ENCODE measurements at regions not wholly inside any gene's neighbourhood (a gene's known extent, or its start where the extent isn't known, plus 50 kb on each side); places are given as distances from the start of the nearest gene placed in this dataset.

GRCh38 chr10:112871021-112871420 is 79.0 kb upstream of the TCF7L2 start:
- no peak for DNase-seq
- 74% methylated on average over 1 of the region's 1 CpG; no CpG with 5 or more reads in 1 of the 2 donors for WGBS, 2 donors (ENCODE audit: low coverage in 1 of 2)
- Histone ChIP-seq H3K4me1 (peaks cover 0 to 3% (median under 1%) of the 10 kb centered on the region in 4 donors), H3K27me3 (no peaks in the 10 kb centered on the region), H3K9me3 (peaks cover 0 to 7% of the 10 kb centered on the region in 2 donors), H3K27ac (no peak overlapping the region), H3K4me3 (no peak overlapping the region), H3K36me3 (no peaks in the 10 kb centered on the region)
- in situ Hi-C loops (cut with MboI; ENCODE audit: low pct_ligation_motif_present in 1 of 4, low pct_unique_long_range_greater_than_20kb in 1 of 4, low sequenced_read_pairs in 3 of 4): no loop called here
- TF ChIP-seq POLR2A (IDR thresholded peaks at IDR 0.05) (no peak), EP300 (IDR thresholded peaks at IDR 0.05; ENCODE audit: low read depth) (no peak), POLR2AphosphoS5 (IDR thresholded peaks at IDR 0.05) (no peak)
- TF ChIP-seq, protein P1, sequence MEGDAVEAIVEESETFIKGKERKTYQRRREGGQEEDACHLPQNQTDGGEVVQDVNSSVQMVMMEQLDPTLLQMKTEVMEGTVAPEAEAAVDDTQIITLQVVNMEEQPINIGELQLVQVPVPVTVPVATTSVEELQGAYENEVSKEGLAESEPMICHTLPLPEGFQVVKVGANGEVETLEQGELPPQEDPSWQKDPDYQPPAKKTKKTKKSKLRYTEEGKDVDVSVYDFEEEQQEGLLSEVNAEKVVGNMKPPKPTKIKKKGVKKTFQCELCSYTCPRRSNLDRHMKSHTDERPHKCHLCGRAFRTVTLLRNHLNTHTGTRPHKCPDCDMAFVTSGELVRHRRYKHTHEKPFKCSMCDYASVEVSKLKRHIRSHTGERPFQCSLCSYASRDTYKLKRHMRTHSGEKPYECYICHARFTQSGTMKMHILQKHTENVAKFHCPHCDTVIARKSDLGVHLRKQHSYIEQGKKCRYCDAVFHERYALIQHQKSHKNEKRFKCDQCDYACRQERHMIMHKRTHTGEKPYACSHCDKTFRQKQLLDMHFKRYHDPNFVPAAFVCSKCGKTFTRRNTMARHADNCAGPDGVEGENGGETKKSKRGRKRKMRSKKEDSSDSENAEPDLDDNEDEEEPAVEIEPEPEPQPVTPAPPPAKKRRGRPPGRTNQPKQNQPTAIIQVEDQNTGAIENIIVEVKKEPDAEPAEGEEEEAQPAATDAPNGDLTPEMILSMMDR (IDR thresholded peaks at IDR 0.05): no peak
- intact Hi-C loops (cut with DNase I; ENCODE audit: low total_unique reads): no loop called here

GRCh38 chr10:112872728-112873127 is 77.3 kb upstream of the TCF7L2 start:
- TF ChIP-seq, protein P1 (IDR thresholded peaks at IDR 0.05): peak in 1 of 5 experiments; percentile 19
- no peak for TF ChIP-seq EP300 (IDR thresholded peaks at IDR 0.05; ENCODE audit: low read depth)
- Histone ChIP-seq H3K36me3 (no peaks in the 10 kb centered on the region), H3K9me3 (peaks cover 0 to 7% of the 10 kb centered on the region in 2 donors), H3K27me3 (no peaks in the 10 kb centered on the region), H3K4me1 (peaks cover 0 to 12% (median 3%) of the 10 kb centered on the region in 4 donors), H3K27ac (no peak overlapping the region), H3K4me3 (no peak overlapping the region)
- intact Hi-C loops (cut with DNase I; ENCODE audit: low total_unique reads): no loop called here
- no peak for DNase-seq
- 95% methylated on average over 1 of the region's 1 CpG; no CpG with 5 or more reads in 1 of the 2 donors for WGBS, 2 donors (ENCODE audit: low coverage in 1 of 2)
- in situ Hi-C loops (cut with MboI; ENCODE audit: low pct_ligation_motif_present in 1 of 4, low pct_unique_long_range_greater_than_20kb in 1 of 4, low sequenced_read_pairs in 3 of 4): no loop called here

- Histone ChIP-seq H3K27me3 (no peaks in the 10 kb centered on the region), H3K4me1 (peaks cover 0 to 12% (median 3%) of the 10 kb centered on the region in 4 donors), H3K27ac (no peak overlapping the region), H3K9me3 (peaks cover 0 to 7% of the 10 kb centered on the region in 2 donors), H3K36me3 (no peaks in the 10 kb centered on the region), H3K4me3 (no peak overlapping the region)
- WGBS, 2 donors (ENCODE audit: low coverage in 1 of 2): 78 to 85% methylated on average over 1 of the region's 1 CpG
- in situ Hi-C loops (cut with MboI; ENCODE audit: low pct_ligation_motif_present in 1 of 4, low pct_unique_long_range_greater_than_20kb in 1 of 4, low sequenced_read_pairs in 3 of 4) (no loop called here), intact Hi-C loops (cut with DNase I; ENCODE audit: low total_unique reads) (no loop called here)
- TF ChIP-seq, protein P1 (IDR thresholded peaks at IDR 0.05): no peak
- TF ChIP-seq EP300 (IDR thresholded peaks at IDR 0.05; ENCODE audit: low read depth) (no peak), POLR2A (IDR thresholded peaks at IDR 0.05) (no peak)
- no peak for DNase-seq
Observed at GRCh38 chr10:112873541-112873940, 76.5 kb upstream of the TCF7L2 start.

GRCh38 chr10:112874982-112875381 is 75.1 kb upstream of the TCF7L2 start:
- H3K36me3 ChIP-seq: no peaks in the 10 kb centered on the region
- 83 to 100% methylated on average over 2 to 4 of the region's 4 CpGs for WGBS, 2 donors (ENCODE audit: low coverage in 1 of 2)
- H3K9me3 ChIP-seq: peaks cover 0 to 7% of the 10 kb centered on the region in 2 donors
- in situ Hi-C loops (cut with MboI; ENCODE audit: low pct_ligation_motif_present in 1 of 4, low pct_unique_long_range_greater_than_20kb in 1 of 4, low sequenced_read_pairs in 3 of 4): no loop called here
- H3K27ac ChIP-seq: no peak overlapping the region
- H3K4me3 ChIP-seq: no peak overlapping the region
- intact Hi-C loops (cut with DNase I; ENCODE audit: low total_unique reads): no loop called here
- TF ChIP-seq EP300 (IDR thresholded peaks at IDR 0.05; ENCODE audit: low read depth): no peak
- no peak for TF ChIP-seq POLR2A (IDR thresholded peaks at IDR 0.05)
- no peak for TF ChIP-seq POLR2AphosphoS5 (IDR thresholded peaks at IDR 0.05)
- TF ChIP-seq, protein P1 (IDR thresholded peaks at IDR 0.05): no peak
- DNase-seq: no peak
- no peaks in the 10 kb centered on the region for H3K27me3 ChIP-seq
- H3K4me1 ChIP-seq: peaks cover 0 to 12% (median 3%) of the 10 kb centered on the region in 4 donors

Data from transverse colon (tissue), 4 donors.